ENCODE measurements at regions not wholly inside any gene's neighbourhood (a gene's known extent, or its start where the extent isn't known, plus 50 kb on each side); places are given as distances from the start of the nearest gene placed in this dataset.
A peak's percentile ranks its signal among the peaks of the same experiment; 100 is the strongest.

DNA sequence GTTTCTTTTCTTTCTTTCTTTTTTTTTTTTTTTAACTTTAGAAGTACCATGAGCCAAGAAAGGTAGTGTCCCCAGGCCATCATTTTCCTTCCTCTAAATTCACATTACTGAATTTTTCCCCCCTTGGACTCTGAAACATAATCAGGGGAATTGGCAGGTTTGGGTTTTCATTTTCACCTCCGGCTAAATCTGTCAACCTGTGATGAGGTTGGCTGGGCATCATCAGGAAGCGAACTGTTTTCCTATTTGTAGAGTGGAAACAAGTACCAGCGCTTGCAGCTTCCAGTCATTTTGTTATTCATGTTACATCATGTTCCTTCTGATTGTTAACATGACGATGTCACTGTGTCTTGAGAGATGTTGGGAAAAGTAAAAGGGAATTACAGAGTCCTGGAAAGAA, 641.9 kb upstream of the RBFOX1 start:
- Histone ChIP-seq H3K9me3 (no peaks in the 10 kb centered on the region), H3K27me3 (no peaks in the 10 kb centered on the region), H3K4me3 (no peak overlapping the region), H3K4me1 (no peaks in the 10 kb centered on the region), H3K36me3 (no peaks in the 10 kb centered on the region), H3K9ac (ENCODE audit: low read depth in 2 of 2, low read length in 2 of 2) (no peak overlapping the region), H3K27ac (no peak overlapping the region)
- DNase-seq, result no peak
- TF ChIP-seq, protein P1, sequence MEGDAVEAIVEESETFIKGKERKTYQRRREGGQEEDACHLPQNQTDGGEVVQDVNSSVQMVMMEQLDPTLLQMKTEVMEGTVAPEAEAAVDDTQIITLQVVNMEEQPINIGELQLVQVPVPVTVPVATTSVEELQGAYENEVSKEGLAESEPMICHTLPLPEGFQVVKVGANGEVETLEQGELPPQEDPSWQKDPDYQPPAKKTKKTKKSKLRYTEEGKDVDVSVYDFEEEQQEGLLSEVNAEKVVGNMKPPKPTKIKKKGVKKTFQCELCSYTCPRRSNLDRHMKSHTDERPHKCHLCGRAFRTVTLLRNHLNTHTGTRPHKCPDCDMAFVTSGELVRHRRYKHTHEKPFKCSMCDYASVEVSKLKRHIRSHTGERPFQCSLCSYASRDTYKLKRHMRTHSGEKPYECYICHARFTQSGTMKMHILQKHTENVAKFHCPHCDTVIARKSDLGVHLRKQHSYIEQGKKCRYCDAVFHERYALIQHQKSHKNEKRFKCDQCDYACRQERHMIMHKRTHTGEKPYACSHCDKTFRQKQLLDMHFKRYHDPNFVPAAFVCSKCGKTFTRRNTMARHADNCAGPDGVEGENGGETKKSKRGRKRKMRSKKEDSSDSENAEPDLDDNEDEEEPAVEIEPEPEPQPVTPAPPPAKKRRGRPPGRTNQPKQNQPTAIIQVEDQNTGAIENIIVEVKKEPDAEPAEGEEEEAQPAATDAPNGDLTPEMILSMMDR (IDR thresholded peaks at IDR 0.05), result no peak
- intact Hi-C loops (cut with DNase I), result no loop called here

DNA sequence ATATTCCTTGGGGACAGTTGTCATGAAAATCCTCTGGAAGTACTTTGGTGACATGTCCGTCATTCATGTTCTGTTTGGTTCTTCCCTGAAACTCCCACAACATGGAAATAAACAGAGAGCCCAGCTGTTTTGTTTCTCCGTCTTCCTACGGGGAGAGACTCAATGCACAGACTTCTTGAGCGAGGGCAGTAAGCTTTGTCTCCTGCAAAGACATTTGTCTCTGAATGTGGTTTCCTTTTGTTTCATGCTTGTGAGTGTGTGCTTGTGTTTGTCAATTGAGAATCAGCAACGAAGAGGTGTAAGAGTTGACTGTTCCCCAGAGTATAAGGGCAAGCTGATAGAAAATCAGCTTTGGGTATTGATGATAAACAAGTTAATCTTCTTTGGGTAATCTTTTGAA, 643.0 kb upstream of the RBFOX1 start:
- Histone ChIP-seq H3K4me3 (no peak overlapping the region), H3K27ac (no peak overlapping the region), H3K9ac (ENCODE audit: low read depth in 2 of 2, low read length in 2 of 2) (no peak overlapping the region), H3K36me3 (no peaks in the 10 kb centered on the region), H3K9me3 (no peaks in the 10 kb centered on the region), H3K4me1 (no peaks in the 10 kb centered on the region), H3K27me3 (no peaks in the 10 kb centered on the region)
- TF ChIP-seq, protein P1 (IDR thresholded peaks at IDR 0.05), result no peak
- DNase-seq, result no peak
- intact Hi-C loops (cut with DNase I), result no loop called here

DNA sequence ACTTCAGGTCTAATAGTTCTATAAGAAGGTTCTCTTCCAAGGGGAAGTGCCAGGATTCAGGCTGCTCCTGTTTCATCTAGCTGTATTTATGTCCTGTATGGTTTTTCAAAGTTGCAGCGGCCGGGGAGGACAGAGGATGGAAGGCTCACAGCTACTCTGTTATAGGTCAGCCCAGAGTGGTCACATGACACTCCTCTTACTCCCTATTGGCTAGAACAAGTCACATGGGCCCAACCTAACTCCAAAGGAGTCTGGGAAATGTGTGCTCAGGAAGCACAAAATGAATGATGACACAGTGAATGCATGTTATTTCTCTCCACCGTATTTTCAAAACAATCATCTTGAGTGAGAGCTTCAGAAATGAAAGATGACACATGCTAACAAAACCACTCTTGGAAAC, 645.1 kb upstream of the RBFOX1 start:
- H3K27me3 ChIP-seq, result no peaks in the 10 kb centered on the region
- TF ChIP-seq, protein P1 (IDR thresholded peaks at IDR 0.05), result no peak
- H3K4me3 ChIP-seq, result no peak overlapping the region
- no peaks in the 10 kb centered on the region for H3K36me3 ChIP-seq
- no peak overlapping the region for H3K27ac ChIP-seq
- intact Hi-C loops (cut with DNase I), result no loop called here
- no peak for DNase-seq
- no peaks in the 10 kb centered on the region for H3K9me3 ChIP-seq
- H3K9ac ChIP-seq (ENCODE audit: low read depth in 2 of 2, low read length in 2 of 2), result no peak overlapping the region
- H3K4me1 ChIP-seq, result no peaks in the 10 kb centered on the region

DNA sequence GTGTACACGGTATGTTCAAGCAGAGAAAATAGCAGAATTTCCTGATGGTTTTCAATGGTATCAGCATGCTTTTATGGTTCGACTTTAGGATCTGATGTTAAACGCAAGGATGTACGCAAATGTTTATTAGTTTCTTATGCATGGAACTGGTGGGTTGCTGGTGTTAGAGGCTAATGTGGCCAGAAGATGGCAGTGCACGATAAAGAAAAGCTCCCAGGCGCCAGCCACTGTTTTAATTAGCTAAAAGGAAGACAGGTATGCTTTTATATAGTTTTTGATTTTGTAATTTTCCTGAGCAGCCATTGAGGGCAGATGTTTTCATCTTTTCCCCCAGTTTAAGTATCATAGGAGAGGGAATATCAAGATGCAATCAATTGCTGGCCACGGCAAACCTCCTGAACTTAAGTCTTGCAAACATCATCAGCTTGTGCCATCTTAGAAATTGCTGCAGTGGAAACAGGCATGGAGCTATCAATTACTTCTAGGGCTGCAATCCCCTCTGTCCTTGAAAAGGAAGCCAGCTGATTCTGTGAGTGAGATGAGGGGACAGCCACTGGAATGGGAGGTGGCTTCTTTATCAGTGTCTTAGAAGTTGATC, 648.5 kb upstream of the RBFOX1 start:
- TF ChIP-seq, protein P1 (IDR thresholded peaks at IDR 0.05), result peak; percentile 22
- H3K9ac ChIP-seq (ENCODE audit: low read depth in 2 of 2, low read length in 2 of 2), result no peak overlapping the region
- H3K9me3 ChIP-seq, result no peaks in the 10 kb centered on the region
- no peaks in the 10 kb centered on the region for H3K36me3 ChIP-seq
- H3K4me1 ChIP-seq, result no peaks in the 10 kb centered on the region
- DNase-seq, result peak; percentile 18
- H3K27ac ChIP-seq, result no peak overlapping the region
- intact Hi-C loops (cut with DNase I), result no loop called here
- no peak overlapping the region for H3K4me3 ChIP-seq
- no peaks in the 10 kb centered on the region for H3K27me3 ChIP-seq

DNA sequence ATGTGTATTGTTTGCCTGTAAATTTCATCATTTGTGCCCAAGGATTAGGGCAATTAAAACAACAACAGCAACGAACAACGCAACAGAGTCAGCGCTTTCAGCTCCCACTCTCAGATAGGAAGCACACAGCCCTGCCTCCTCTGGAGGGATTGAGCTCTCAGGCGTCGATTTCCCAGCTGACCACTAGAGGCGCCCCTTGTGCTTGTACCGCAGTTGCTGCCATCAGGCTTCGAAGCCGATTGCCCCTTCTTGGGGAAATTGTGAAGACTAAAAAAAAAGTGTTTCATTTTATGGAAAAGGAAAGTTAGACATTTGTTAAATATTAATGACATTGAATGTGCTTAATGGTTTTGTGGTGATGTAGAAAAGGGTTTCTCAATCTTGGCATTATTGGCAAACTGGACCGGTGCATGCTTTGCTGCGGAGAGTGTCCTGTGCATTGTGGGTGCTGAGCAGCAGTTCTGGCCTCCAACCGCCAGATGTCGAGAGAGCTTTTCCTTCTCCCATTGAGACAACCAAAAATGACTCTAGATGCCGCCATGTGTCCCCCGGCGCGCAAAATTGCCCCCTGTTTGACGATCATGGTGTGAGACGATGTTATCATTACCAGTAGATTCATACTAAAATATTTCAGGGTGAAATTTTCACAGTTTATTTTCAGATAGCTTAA, 650.4 kb upstream of the RBFOX1 start:
- Histone ChIP-seq H3K9ac (ENCODE audit: low read depth in 2 of 2, low read length in 2 of 2) (no peak overlapping the region), H3K9me3 (no peaks in the 10 kb centered on the region), H3K27me3 (no peaks in the 10 kb centered on the region), H3K4me1 (no peaks in the 10 kb centered on the region), H3K4me3 (no peak overlapping the region), H3K27ac (no peak overlapping the region), H3K36me3 (no peaks in the 10 kb centered on the region)
- DNase-seq, result peak; percentile 46
- TF ChIP-seq, protein P1 (IDR thresholded peaks at IDR 0.05), result peak; percentile 80
- intact Hi-C loops (cut with DNase I), result no loop called here

Data from colonic mucosa (tissue), 4 donors.